ENCODE measurements at regions not wholly inside any gene's neighbourhood (a gene's known extent, or its start where the extent isn't known, plus 50 kb on each side); places are given as distances from the start of the nearest gene placed in this dataset.

DNA sequence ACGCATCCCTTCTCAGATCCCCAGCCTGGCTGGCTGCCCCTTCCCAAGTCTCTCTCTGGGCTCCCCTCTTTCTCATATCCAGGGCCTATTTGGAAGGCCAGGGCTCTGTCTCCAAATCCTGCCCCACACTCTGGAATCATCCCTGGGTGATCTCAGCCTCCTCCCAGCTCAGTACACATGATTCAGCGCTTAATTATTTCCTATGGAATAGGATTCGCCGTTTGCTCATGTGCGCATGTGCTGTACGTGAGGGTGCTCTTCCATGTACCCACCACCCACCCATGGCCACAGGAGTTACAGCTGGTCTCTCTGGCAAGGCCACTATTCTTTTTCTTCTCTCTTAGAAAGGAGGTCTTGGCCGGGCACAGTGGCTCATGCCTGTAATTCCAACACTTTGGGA, 81.7 kb upstream of the FOXP4 start:
- in situ Hi-C loops (cut with HindIII; ENCODE audit: low pct_ligation_motif_present, low pct_unique_long_range_greater_than_20kb, low sequenced_read_pairs): no loop called here

DNA sequence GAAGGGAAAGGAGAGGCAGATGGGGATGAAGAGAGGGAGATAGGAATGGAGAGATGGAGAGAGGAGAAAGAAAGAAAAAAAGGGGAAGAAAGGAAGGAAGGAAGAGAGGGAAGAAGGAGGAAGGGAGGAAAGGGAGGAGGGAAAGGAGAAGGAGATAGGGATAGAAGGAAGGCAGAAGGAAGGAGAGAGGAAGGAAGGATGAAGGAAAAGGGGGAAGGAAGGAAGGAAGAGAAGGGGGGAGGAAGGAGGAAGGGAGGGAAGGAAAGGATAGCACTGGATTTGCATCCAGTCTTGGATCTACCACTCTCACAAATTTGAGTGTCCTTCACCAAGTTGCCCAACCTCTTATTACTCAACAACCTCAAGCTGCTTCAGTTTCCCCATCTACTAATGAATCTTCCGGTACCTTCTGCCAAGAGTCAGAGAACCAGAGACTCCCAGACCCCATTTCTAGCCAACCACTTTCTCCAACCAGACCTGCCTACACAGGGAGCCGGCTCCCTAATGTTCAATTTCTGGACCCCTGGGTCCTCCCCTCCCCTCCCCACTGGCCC, 79.7 kb upstream of the FOXP4 start:
- no peak for DNase-seq
- in situ Hi-C loops (cut with HindIII; ENCODE audit: low pct_ligation_motif_present, low pct_unique_long_range_greater_than_20kb, low sequenced_read_pairs): no loop called here

More for the DNA sequence above, 81.7 kb upstream of the FOXP4 start:
- DNase-seq: peak; percentile 22

DNA sequence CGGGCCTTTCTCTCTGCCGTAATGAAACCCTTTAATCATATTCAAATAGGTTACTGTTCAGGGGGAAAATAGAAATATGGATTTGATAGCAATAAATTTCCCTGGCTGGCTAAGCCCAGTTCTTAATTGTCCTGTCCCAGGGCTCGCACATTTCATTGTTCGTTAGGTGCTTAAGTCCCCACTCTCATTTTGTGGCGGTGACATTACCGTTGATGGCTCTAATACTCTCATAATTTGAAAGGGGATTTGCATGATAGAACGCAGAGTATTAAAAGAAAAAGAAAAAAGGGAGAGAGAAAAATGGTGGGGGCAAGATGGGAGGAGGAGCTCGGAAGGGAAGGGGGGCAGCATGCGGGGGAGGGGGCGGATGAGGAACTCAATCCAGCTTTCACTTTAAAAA, 79.1 kb upstream of the FOXP4 start:
- in situ Hi-C loops (cut with HindIII; ENCODE audit: low pct_ligation_motif_present, low pct_unique_long_range_greater_than_20kb, low sequenced_read_pairs): no loop called here
- no peak for DNase-seq

DNA sequence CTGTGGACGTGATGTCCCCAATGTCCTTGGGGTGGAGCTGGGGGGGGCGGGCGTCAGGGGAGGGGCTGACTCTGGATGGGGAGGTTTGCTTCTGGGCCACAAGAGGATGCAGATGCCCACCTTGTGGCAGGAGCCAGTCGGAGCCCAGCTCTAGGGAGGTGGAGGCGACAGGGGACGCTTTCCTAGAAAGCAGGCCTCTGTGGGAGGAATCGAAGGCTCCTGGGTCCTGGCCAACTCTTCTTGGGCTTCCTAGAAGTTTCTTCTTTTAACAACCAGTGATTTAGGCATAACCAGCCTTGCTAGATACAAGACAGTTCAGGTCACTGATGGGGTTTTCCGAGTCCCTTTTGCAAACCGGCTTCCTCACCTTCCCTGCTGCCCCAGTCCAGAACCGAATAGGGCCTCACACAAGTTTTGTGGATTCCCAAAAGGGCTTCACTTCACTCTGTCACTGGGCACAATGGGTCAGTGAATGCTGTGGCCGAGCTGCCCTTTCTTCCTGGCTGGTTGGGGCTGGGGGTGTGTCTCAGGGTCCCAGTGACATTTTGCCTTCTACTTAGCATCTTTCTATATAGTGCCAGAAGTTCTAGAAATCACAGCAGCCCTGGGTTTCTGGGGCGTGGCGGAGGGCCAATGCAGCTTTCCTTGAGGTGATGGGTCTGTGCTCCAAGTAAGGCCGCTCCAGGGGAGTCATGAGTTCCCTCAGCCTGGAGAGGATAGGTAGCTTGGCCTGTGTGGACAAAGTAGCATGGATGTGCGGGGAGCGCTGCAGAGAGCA, 78.4 kb upstream of the FOXP4 start:
- in situ Hi-C loops (cut with HindIII; ENCODE audit: low pct_ligation_motif_present, low pct_unique_long_range_greater_than_20kb, low sequenced_read_pairs): no loop called here
- no peak for DNase-seq

DNA sequence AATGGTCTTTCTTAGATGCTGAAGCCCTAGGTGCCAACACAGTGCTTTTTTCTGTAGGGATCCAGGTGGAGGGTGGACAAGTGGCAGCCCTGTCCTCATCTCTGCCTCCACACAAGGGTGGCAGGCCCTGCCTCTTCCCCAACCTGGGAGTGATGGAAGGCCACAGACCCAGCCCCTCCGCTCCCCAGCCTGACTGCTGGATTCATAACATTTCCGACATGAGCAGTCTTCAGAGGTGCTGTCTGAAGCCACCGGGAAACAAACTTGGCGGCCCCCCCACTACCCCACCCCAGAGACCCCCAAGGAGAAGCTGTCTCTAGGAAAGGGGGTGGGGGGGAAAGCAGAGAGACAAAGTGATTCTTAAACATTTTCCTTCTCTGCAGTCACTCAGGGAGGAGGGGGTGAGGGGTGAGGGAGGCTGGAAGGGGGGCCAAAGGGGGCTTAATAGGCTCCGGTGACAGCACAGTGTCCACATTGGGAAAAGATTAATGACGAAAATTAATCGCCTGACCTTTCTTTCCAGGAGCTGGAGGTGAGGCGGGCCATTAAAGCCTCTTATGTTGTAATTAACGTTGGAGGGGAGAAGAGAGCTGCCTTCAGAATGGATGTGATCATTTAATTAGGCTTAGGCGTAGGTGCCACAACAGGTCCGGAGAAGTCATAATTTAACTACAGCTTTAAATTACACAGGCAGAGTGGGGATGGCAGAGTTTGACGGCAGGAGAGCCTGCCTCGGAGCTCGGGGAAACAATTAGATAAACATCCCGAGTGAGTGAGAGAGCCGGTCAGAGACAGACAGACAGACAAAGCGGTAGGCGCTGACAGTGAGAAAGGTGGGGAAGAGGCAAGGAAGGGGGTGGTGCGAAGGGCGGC, 76.8 kb upstream of the FOXP4 start:
- no peak for DNase-seq
- in situ Hi-C loops (cut with HindIII; ENCODE audit: low pct_ligation_motif_present, low pct_unique_long_range_greater_than_20kb, low sequenced_read_pairs): no loop called here

DNA sequence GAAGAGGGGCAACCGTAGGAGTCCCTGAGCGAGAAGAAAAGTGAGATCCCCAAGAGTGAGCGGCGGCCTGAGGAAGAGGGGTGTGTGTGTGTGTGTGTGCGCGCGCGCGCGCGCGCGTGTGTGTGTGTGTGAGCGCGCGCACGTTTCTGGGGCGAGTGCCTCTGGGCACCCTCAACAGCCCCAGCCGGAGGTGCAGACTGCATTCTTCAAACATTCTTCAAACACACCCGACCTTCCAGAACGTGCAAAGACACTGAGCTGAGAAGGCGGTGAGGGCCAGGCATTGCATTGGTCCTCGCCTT, 76.2 kb upstream of the FOXP4 start:
- no peak for DNase-seq
- in situ Hi-C loops (cut with HindIII; ENCODE audit: low pct_ligation_motif_present, low pct_unique_long_range_greater_than_20kb, low sequenced_read_pairs): no loop called here

DNA sequence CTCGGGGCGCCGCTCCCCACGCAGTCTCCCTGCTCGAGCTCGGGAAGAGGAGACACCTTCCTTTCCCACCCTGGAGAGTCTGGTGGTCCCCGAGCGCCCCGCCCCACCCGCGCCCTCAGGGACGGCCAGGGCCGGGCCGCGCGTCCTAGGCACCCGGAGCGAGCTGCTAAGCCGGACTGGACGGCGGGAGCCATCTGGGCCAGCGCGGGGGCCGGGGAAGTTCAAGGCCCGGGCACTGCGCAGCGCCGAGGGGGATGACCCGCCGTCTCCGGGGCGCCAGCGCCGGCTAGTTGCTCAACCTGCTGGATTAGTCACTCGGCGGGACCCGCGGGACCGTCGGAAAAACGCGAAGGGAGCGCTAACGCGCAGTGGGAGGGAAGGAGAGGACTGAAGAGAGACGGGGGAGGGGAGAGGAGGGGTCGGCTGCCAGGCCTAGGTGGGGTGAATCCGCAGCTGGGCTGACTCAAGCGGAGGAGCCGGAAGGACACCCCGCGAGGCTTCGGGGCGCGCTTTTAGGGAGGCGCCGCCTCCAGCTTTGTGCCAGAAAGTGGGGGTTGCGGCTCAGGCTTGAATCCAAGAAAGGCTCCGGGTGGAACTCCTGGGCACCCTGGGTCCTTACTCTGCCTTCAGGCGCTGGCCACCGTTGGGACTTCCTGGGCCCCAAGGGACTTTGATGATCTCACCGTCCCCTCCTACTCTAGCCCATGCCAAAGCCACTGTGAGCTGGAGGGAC, 75.7 kb upstream of the FOXP4 start:
- no peak for DNase-seq
- in situ Hi-C loops (cut with HindIII; ENCODE audit: low pct_ligation_motif_present, low pct_unique_long_range_greater_than_20kb, low sequenced_read_pairs): no loop called here

DNA sequence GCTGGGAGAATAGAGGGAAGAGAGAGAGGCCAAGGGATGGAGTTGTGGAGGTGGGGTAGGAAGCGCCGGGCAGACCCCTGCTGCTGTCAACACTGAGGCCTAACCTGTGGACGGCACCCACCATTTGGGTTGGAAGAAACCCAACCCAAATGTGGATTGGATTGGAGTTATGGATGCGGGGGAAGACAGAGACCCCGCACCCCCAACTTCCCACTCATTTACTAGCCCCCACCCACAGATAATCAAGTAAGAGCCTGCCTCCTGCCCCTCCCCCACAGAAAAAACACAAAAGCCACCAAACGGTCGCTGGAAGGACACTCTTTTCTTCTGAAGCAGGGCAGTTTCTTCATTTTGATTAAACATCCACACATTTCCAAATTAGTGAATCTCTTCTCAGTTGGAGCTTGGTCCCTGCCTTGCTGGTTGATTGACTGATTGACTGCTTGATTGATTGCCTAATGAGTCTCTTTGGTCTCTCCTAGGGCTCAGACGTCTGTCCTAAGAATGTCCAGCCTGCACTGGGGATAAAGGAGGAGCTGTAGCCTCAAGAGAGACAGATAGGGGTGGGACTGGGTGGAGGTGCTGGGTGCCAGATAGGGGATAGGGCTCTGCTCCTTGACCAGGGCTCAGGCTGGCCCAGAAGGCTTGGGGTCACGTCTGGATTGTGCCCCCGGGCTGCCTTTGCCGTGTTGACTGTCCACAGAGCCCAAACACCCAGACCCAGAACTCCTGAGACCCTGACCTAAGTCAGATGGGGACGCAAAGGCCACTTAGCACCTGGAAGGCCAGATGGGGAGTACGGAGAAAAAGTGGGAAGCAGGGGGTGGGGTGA, 74.9 kb upstream of the FOXP4 start:
- in situ Hi-C loops (cut with HindIII; ENCODE audit: low pct_ligation_motif_present, low pct_unique_long_range_greater_than_20kb, low sequenced_read_pairs): no loop called here
- no peak for DNase-seq

DNA sequence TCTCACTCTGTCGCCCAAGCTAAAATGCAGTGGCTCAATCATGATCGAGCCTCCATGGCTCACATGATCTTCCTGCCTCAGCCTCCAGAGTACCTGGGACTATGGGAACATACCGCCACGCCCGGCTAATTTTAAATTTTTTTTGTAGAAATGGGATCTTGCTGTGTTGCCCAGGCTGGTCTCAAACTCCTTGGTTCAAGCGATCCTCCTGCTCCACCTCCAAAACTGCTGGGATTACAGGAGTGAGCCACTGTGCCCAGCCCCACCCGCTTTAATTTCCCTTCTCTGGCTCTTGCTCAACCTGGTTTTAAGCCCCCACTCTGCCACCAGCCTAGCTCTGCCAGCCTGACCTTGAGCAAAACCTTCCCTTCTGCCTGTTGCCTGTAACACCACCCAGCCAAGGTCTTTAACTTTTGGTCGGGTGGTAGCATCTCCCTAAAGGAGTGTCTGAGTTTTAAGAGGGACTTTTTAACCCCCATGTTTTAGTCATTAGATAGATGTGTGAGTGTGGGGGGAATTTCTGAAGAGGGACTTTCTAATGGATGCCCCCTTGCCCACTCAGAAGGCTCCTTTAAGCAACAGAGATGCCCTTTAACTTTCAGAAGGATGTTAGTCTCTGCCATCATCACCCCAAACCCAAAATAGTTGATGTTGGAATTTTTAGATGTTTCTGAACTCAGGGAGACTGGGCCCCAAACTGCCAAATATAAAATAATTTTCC, 71.8 kb upstream of the FOXP4 start:
- in situ Hi-C loops (cut with HindIII; ENCODE audit: low pct_ligation_motif_present, low pct_unique_long_range_greater_than_20kb, low sequenced_read_pairs): no loop called here
- no peak for DNase-seq

DNA sequence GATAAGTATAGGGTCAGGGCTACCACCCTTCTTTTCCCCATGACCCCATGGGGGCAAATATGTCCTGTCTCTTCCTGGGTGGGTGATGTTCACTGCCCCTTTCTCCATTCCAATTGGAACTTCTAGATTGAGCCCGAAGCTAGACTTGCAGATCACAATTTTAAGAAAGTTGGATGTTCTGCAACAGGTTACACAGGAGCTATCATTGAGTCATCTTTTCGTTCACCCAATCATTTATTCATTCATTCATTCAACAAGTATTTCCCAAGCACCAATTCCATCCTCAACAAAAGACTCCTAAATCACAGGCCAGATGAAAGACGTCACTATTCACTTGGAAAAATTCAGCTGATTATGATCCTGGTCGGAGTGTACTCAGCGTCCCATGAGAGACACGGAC, 71.0 kb upstream of the FOXP4 start:
- in situ Hi-C loops (cut with HindIII; ENCODE audit: low pct_ligation_motif_present, low pct_unique_long_range_greater_than_20kb, low sequenced_read_pairs): no loop called here
- no peak for DNase-seq

DNA sequence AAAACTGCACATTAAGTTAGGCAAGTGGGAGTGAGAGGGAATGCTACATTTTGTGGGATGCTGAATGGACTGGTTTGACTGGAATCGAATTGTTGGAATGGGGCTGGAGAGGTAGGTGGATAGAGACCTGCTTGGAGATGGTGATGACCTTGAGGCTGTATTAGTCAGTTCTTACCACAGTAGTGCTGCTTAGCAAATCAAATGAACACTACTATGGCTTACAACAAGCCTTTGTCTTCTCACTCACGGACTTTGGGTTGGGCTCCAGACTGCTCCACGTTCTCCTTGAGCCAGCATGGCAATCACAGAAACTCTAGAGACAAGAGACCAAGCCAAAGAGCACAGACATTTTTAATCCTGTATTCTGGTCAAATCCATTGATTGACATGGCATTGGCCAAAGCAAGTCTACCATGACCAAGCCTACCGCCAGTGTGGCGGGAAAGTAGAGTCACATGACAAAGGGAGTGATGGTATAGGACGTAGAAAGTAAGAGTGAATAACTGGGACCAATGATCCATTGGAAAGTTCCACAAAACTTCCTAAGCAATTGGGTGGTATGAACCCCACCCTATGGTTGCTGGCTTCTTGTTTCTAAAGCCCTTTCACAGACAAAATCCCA, 70.3 kb upstream of the FOXP4 start:
- in situ Hi-C loops (cut with HindIII; ENCODE audit: low pct_ligation_motif_present, low pct_unique_long_range_greater_than_20kb, low sequenced_read_pairs): no loop called here
- DNase-seq: no peak

DNA sequence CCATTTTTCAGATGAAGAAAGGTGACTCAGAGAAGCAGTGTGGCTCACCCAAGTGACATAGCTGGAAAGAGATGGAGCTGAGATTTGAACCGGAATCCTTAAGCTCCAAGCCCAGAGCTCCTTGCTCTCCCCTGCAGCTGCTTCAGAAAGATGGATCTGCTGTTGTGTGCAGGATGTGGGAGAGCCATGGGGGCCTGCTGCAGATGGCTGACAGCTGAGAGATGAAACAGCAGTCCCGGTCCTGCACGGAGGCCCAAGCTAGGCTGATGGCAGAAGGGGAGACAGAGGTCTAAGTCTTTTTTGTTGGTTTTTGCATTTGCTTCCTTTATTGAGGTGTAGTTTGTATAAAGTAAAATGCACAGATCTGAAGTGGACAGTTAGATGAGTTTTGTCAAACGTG, 69.8 kb upstream of the FOXP4 start:
- DNase-seq: no peak
- in situ Hi-C loops (cut with HindIII; ENCODE audit: low pct_ligation_motif_present, low pct_unique_long_range_greater_than_20kb, low sequenced_read_pairs): no loop called here

DNA sequence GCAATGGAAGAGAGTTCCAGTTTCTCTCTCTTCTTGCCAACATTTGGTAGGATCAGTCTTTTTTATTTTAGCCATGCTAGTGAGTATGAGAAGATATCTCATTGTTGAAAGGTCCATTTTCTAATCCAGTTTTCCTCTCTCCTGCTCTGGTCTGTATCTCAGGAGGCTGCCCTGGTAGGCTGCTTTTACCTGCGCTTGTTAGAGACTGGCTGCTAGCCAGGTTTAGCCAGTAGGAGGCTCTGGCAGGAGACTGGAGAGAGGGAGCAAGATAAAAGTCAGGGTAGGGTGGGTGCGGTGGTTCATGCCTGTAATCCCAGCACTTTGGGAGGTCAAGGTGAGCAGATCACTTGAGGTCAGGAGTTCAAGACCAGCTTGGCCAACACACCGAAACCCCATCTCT, 68.6 kb upstream of the FOXP4 start:
- no peak for DNase-seq
- in situ Hi-C loops (cut with HindIII; ENCODE audit: low pct_ligation_motif_present, low pct_unique_long_range_greater_than_20kb, low sequenced_read_pairs): no loop called here

DNA sequence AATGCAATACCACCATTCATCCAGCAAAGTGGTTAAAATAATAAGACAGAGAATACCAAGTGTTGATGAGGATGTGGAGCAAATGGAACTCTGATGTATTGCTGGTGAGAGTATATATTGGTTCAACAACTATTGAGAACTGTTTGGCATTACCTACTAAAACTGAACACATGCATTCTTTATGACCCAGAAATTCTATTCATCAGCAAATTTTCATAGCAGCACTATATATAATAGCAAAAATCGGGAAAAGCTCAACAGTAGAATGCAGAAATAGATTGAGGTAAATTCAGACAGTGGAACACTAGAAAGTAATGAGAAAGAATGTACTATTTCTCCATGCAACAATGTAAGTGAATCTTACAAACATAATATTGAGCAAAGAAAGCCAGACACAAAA, 62.2 kb upstream of the FOXP4 start:
- no peak for DNase-seq
- in situ Hi-C loops (cut with HindIII; ENCODE audit: low pct_ligation_motif_present, low pct_unique_long_range_greater_than_20kb, low sequenced_read_pairs): no loop called here

DNA sequence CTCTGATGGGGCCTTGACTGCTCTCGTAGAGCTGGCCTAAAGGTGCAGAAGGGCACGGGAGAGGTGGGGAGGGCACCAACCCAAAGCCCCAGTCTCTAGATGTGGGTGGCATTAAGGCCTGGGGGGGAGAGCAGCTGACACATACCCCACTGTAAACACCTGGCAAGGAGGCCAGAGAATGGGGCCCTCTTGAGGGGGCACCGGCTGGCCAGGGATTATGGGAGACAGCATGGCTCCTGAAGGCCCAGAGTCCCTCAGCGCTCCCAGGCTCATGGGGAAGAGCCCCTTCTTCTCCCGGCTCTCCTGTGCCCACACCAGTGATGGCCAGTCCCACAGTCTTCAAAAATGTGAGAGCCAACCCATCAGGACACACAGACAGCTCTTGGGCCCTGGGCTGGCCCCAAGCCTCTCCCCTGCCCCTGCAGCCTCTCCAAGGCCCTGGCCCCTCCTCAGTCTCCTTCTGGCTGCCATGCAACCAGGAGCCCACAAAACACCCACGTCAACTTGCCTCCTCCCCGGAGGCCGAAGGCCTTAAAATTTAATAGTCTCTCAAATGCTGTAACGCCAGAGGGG, 58.2 kb upstream of the FOXP4 start:
- DNase-seq: no peak
- in situ Hi-C loops (cut with HindIII; ENCODE audit: low pct_ligation_motif_present, low pct_unique_long_range_greater_than_20kb, low sequenced_read_pairs): no loop called here

DNA sequence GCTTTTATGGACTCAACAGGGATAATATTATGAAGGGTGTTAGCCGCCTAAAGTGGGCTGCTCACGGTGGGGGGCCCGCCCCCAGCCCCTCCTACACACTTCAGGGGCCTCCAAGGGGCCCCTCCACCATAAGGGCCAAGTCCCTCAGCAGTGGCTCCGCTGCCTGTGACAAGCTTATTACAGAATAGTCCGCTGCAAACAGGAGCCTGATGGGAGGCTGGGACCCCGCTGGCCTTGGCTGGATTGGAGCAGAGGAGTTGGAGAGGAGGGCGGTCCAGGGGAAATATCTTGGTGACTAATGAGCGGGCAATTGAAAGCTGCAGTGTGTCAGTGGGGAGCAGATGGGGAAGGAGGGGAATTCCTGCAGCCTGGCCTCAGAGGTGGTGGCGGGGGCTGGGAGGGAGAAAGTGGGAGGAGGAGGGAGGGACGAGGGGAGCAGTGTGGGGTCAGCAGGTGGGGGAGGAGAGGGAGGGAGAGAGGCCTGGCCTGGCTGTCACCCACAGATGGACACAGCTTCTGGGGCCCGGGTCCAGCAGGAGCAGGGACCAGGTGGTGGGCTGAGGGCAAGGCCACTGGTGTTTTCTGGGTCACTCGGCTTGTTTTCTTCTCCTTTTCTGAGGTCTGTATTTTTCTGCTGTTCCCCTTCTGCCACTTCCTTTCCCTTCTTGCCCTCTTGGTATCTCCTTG, 57.6 kb upstream of the FOXP4 start:
- in situ Hi-C loops (cut with HindIII; ENCODE audit: low pct_ligation_motif_present, low pct_unique_long_range_greater_than_20kb, low sequenced_read_pairs): no loop called here
- peak; percentile 45 for DNase-seq

Measured in ACHN (cell line).